HG02885 (cell line): ENCODE measurements at regions not wholly inside any gene's neighbourhood (a gene's known extent, or its start where the extent isn't known, plus 50 kb on each side); places are given as distances from the start of the nearest gene placed in this dataset.

Source experiments
- ATAC-seq: cut with Tn5 transposase; IDR thresholded peaks from one replicate; pipeline ENCODE4 v1.9.1; 2021; ENCODE audit warnings: mild to moderate bottlenecking; ENCODE audit not compliant: unreplicated experiment, poor library complexity

- peak; percentile 90 for ATAC-seq
Measured at GRCh38 chr4:175109933-175110332, 191.8 kb downstream of the ADAM29 start.

- ATAC-seq, result peak; percentile 69
Measured at GRCh38 chr4:175125410-175126068, 207.4 kb downstream of the ADAM29 start.

- no peak for ATAC-seq
Measured at GRCh38 chr4:175127314-175127713, 209.2 kb downstream of the ADAM29 start.

- ATAC-seq, result no peak
Measured at GRCh38 chr4:175129797-175130196, 211.6 kb downstream of the ADAM29 start.

- ATAC-seq, result no peak
Measured at GRCh38 chr4:175139205-175139604, 221.0 kb downstream of the ADAM29 start.

GRCh38 chr4:175143116-175143515 is 225.0 kb downstream of the ADAM29 start:
- ATAC-seq, result no peak

GRCh38 chr4:175146799-175147198 is 228.6 kb downstream of the ADAM29 start:
- no peak for ATAC-seq

- no peak for ATAC-seq
Measured at GRCh38 chr4:175147233-175147632, 229.1 kb downstream of the ADAM29 start.

GRCh38 chr4:175166020-175166419 is 247.9 kb downstream of the ADAM29 start:
- no peak for ATAC-seq

- no peak for ATAC-seq
Measured at GRCh38 chr4:175176710-175177109, 258.6 kb downstream of the ADAM29 start.

GRCh38 chr4:175190654-175191053 is 272.5 kb downstream of the ADAM29 start:
- no peak for ATAC-seq

- no peak for ATAC-seq
Measured at GRCh38 chr4:175198056-175198455, 279.9 kb downstream of the ADAM29 start.

- ATAC-seq, result no peak
Measured at GRCh38 chr4:175215208-175215607, 297.1 kb downstream of the ADAM29 start.

- no peak for ATAC-seq
Measured at GRCh38 chr4:175215657-175216056, 297.5 kb downstream of the ADAM29 start.

- ATAC-seq, result no peak
Measured at GRCh38 chr4:175229154-175229553, 311.0 kb downstream of the ADAM29 start.

- ATAC-seq, result no peak
Measured at GRCh38 chr4:175234162-175234561, 316.0 kb downstream of the ADAM29 start.

- ATAC-seq, result no peak
Measured at GRCh38 chr4:175238827-175239517, 320.8 kb downstream of the ADAM29 start.

- no peak for ATAC-seq
Measured at GRCh38 chr4:175246941-175247340, 328.8 kb downstream of the ADAM29 start.

GRCh38 chr4:175252642-175253041 is 334.5 kb downstream of the ADAM29 start:
- ATAC-seq, result no peak

GRCh38 chr4:175253184-175253902 is 335.2 kb downstream of the ADAM29 start:
- peak; percentile 61 for ATAC-seq

- no peak for ATAC-seq
Measured at GRCh38 chr4:175263537-175263936, 345.4 kb downstream of the ADAM29 start.
